HG03025 (cell line): ENCODE measurements at regions not wholly inside any gene's neighbourhood (a gene's known extent, or its start where the extent isn't known, plus 50 kb on each side); places are given as distances from the start of the nearest gene placed in this dataset.
"Not testable (repeated sequence)": the region's sequence is repeated elsewhere in the genome, so short reads cannot be mapped to it uniquely, and the experiment has no call there.

Source experiments
- ATAC-seq: cut with Tn5 transposase; IDR thresholded peaks from one replicate; pipeline ENCODE4 v1.9.1; 2021; ENCODE audit warnings: mild to moderate bottlenecking, moderate library complexity; ENCODE audit not compliant: unreplicated experiment, low FRiP score

- no peak for ATAC-seq
Measured at GRCh38 chr10:128568990-128569945, 443.0 kb upstream of the MKI67 start.

GRCh38 chr10:128570319-128570995, 444.2 kb upstream of the MKI67 start:
- ATAC-seq, result no peak

- ATAC-seq, result no peak
Measured at GRCh38 chr10:128571071-128571470, 444.8 kb upstream of the MKI67 start.

GRCh38 chr10:128571745-128572144, 445.5 kb upstream of the MKI67 start:
- no peak for ATAC-seq

GRCh38 chr10:128572696-128573095, 446.5 kb upstream of the MKI67 start:
- no peak for ATAC-seq

- no peak for ATAC-seq
Measured at GRCh38 chr10:128573281-128573845, 447.1 kb upstream of the MKI67 start.

GRCh38 chr10:128573986-128574385, 447.8 kb upstream of the MKI67 start:
- no peak for ATAC-seq

GRCh38 chr10:128574581-128575210, 448.5 kb upstream of the MKI67 start:
- no peak for ATAC-seq

- no peak for ATAC-seq
Measured at GRCh38 chr10:128575761-128576160, 449.5 kb upstream of the MKI67 start.

- no peak for ATAC-seq
Measured at GRCh38 chr10:128576336-128576735, 450.1 kb upstream of the MKI67 start.

- ATAC-seq, result no peak
Measured at GRCh38 chr10:128576943-128577670, 450.9 kb upstream of the MKI67 start.

GRCh38 chr10:128577958-128578750, 451.9 kb upstream of the MKI67 start:
- no peak for ATAC-seq

- no peak for ATAC-seq
Measured at GRCh38 chr10:128578766-128579165, 452.5 kb upstream of the MKI67 start.

- no peak for ATAC-seq
Measured at GRCh38 chr10:128579280-128579865, 453.1 kb upstream of the MKI67 start.

- ATAC-seq, result no peak
Measured at GRCh38 chr10:128579901-128580300, 453.7 kb upstream of the MKI67 start.

GRCh38 chr10:128583125-128583524, 456.9 kb upstream of the MKI67 start:
- ATAC-seq, result not testable (repeated sequence)

- ATAC-seq, result not testable (repeated sequence)
Measured at GRCh38 chr10:128586599-128586998, 460.4 kb upstream of the MKI67 start.

GRCh38 chr10:128587689-128588088, 461.5 kb upstream of the MKI67 start:
- ATAC-seq, result no peak

GRCh38 chr10:128588402-128588801, 462.2 kb upstream of the MKI67 start:
- ATAC-seq, result no peak
